Breast epithelium (tissue), 3 donors: ENCODE measurements at regions not wholly inside any gene's neighbourhood (a gene's known extent, or its start where the extent isn't known, plus 50 kb on each side); places are given as distances from the start of the nearest gene placed in this dataset.

ENCODE experiments used
- POLR2A ChIP-seq: fragments of 450-650 bp; IDR thresholded peaks from one replicate; pipeline ENCODE4 v1.6.1; 2016; ENCODE audit warnings: antibody characterized with exemption, mild to moderate bottlenecking, moderate library complexity
- POLR2AphosphoS5 ChIP-seq, 3 donors: sonication (generic); formaldehyde crosslinking; IDR thresholded peaks; one replicate each; pipeline ENCODE4 v1.6.1; 2017; ENCODE audit warnings: antibody characterized with exemption in 3 of 3
- TF ChIP-seq, protein P1 (sequence below), 3 donors: fragments of 450-650 bp; IDR thresholded peaks; one replicate each; pipeline ENCODE4 v1.5.1; 2016 to 2017; ENCODE audit warnings: antibody characterized with exemption in 3 of 3, mild to moderate bottlenecking in 3 of 3, moderate library complexity in 3 of 3

DNA sequence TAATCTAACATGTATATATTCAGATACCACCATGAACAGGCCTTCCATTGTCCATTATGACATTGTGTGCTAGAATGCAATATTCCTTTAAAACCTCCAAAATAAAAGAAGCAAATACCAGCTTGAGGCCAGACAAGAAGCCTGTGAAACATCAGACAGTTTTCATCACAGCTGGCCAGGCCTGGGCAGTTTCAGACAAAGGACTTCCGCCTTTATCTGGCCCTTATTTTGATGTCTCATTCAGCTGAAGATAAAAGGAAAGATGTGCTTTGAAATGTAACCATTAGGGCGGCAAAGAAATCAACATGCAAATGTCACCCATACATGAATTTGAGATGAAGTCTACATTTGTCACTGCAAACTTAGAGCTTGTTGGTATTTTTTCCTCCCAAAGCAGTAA, 737.5 kb downstream of the KCNJ2 start:
- TF ChIP-seq, protein P1, sequence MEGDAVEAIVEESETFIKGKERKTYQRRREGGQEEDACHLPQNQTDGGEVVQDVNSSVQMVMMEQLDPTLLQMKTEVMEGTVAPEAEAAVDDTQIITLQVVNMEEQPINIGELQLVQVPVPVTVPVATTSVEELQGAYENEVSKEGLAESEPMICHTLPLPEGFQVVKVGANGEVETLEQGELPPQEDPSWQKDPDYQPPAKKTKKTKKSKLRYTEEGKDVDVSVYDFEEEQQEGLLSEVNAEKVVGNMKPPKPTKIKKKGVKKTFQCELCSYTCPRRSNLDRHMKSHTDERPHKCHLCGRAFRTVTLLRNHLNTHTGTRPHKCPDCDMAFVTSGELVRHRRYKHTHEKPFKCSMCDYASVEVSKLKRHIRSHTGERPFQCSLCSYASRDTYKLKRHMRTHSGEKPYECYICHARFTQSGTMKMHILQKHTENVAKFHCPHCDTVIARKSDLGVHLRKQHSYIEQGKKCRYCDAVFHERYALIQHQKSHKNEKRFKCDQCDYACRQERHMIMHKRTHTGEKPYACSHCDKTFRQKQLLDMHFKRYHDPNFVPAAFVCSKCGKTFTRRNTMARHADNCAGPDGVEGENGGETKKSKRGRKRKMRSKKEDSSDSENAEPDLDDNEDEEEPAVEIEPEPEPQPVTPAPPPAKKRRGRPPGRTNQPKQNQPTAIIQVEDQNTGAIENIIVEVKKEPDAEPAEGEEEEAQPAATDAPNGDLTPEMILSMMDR (IDR thresholded peaks at IDR 0.05), result no peak
- TF ChIP-seq POLR2A (no peak), POLR2AphosphoS5 (IDR thresholded peaks at IDR 0.05) (no peak)
